Prostate gland (tissue), 2 donors: ENCODE measurements at regions not wholly inside any gene's neighbourhood (a gene's known extent, or its start where the extent isn't known, plus 50 kb on each side); places are given as distances from the start of the nearest gene placed in this dataset.

Source experiments
- CTCF ChIP-seq, 4 experiments: fragments of 200-600 bp in 2 of 4; fragments of 450-650 bp in 2 of 4; sonication (generic) in 2 of 4; IDR thresholded peaks; 1 replicate in 3 of 4; 2 replicates in 1 of 4; pipeline ENCODE4 v1.5.1; 2016 to 2019; ENCODE audit warnings: antibody characterized with exemption in 4 of 4, mild to moderate bottlenecking in 2 of 4, moderate library complexity in 2 of 4
- POLR2A ChIP-seq: fragments of 450-650 bp; IDR thresholded peaks from one replicate; pipeline ENCODE4 v1.6.1; 2016; ENCODE audit warnings: antibody characterized with exemption, mild to moderate bottlenecking
- POLR2AphosphoS5 ChIP-seq: sonication (generic); formaldehyde crosslinking; IDR thresholded peaks from one replicate; pipeline ENCODE4 v1.6.1; 2017; ENCODE audit warnings: antibody characterized with exemption

GRCh38 chr1:38340409-38340808, 293.8 kb upstream of the POU3F1 start:
- TF ChIP-seq CTCF (IDR thresholded peaks at IDR 0.05) = no peak
- TF ChIP-seq POLR2AphosphoS5 = no peak
- TF ChIP-seq POLR2A = no peak
